ENCODE measurements at regions not wholly inside any gene's neighbourhood (a gene's known extent, or its start where the extent isn't known, plus 50 kb on each side); places are given as distances from the start of the nearest gene placed in this dataset.

DNA sequence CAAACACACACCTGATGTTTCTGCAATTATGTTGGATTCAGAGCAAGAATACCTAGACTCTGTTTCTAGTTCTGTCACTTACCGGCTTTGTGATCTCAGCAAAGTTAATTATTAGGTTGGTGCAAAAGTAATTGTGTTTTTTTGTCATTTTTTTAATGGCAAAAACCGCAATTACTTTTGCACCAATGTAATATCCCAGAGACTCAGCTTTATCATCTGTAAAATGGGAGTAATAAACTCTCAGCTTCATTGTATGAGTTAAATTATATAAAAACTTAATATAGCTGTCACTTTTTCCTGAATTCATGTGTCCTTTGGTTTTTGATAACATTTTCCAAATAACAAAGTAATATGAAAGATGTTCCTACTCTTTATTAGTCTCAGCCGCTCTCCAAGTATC, 251.7 kb downstream of the TRIB2 start:
- TF ChIP-seq EZH2phosphoT487 (IDR thresholded peaks at IDR 0.05; ENCODE audit: insufficient read depth, low read depth) (no peak), EZH2 (IDR thresholded peaks at IDR 0.05; ENCODE audit: insufficient read depth, poor library complexity, severe bottlenecking) (no peak)

Data from GM23248 (cell line).